VCaP (cell line): ENCODE measurements at regions not wholly inside any gene's neighbourhood (a gene's known extent, or its start where the extent isn't known, plus 50 kb on each side); places are given as distances from the start of the nearest gene placed in this dataset.

Source experiments
- H3K27ac ChIP-seq: fragments of 450-650 bp; 2 replicates; pipeline ENCODE4 v1.5.1; 2017
- TF ChIP-seq, protein P1 (sequence below): fragments of 450-650 bp; conservative IDR thresholded peaks from 2 replicates; pipeline ENCODE4 v1.5.1; 2017; ENCODE audit warnings: mild to moderate bottlenecking, moderate library complexity

DNA sequence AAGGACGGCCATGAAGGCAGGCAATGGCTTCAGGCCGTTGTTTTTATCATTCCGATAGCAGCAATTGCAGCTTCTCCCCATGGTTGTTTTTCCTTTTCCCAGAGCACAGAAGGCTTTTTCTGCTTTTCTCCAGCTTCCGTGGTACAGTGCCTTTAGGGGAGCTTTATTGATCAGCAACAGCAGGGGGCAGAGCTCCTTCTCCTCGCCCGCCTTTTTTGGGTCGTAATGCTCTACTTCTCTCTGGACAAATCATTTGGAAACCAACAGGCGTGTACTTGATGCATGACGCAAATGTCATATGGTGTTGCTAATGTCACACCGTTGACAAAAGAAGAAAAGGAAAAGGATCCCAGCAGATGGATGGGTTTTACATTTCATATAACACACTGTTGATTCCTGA, 79.7 kb upstream of the SNRK start:
- no peak overlapping the region for H3K27ac ChIP-seq

DNA sequence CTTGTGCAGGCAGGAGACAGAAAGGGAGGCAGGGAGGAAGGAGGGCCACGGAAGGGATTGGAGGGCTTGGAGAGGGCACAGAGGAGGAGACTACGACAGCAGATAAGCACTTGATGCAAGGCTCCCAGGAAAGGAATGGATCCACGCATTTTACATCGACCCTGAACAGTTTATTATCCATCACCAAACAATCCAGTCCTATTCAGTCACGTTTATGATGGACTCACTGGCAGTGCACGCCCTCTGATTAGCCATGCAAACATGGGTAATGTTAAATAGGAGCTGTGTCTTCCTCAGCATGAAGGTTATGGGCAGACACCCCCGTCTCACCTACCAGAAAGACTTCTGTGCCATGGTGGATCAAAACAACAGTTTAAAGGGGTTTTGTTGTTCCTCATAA, 80.2 kb upstream of the SNRK start:
- H3K27ac ChIP-seq: no peak overlapping the region
- TF ChIP-seq, protein P1, sequence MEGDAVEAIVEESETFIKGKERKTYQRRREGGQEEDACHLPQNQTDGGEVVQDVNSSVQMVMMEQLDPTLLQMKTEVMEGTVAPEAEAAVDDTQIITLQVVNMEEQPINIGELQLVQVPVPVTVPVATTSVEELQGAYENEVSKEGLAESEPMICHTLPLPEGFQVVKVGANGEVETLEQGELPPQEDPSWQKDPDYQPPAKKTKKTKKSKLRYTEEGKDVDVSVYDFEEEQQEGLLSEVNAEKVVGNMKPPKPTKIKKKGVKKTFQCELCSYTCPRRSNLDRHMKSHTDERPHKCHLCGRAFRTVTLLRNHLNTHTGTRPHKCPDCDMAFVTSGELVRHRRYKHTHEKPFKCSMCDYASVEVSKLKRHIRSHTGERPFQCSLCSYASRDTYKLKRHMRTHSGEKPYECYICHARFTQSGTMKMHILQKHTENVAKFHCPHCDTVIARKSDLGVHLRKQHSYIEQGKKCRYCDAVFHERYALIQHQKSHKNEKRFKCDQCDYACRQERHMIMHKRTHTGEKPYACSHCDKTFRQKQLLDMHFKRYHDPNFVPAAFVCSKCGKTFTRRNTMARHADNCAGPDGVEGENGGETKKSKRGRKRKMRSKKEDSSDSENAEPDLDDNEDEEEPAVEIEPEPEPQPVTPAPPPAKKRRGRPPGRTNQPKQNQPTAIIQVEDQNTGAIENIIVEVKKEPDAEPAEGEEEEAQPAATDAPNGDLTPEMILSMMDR: no peak

More for the DNA sequence above, 79.7 kb upstream of the SNRK start:
- TF ChIP-seq, protein P1: no peak

DNA sequence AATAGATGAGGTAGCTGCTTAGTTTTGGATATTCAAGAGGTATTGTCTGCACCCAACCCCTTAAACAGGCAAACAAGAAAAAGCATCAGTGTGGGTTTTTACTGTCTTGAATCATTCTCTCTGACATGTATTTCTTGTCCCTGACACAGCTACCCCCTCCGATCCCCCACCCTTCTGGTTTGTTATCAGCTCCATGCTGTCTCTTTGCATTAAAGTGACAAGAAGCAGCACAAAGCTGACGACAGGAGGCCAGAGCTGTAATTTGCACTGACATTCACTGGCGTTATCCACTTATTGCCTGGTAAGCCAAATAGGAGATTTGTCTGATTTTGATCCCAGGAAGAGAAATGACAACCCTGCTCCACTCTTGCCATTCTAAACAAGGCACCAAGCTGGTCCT, 83.3 kb upstream of the SNRK start:
- TF ChIP-seq, protein P1: no peak
- no peak overlapping the region for H3K27ac ChIP-seq

DNA sequence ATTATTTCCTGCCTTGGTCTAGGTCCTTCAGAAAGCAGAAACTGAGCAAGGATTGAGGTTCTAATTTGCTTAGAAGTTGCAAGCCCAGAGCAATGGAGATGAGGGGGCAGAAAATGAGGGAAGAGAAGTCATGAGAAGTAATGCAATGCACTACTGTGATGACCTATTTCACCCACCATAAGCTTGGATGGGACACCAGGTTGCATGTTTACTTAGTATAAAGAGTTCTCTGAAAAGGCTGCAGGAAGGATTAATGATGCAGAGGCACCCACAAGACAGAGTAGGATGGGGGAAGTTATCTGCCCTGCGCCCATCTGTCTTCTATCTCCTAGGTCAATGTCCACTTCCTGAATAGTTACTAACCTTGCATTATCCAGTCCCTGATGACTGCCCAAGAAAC, 84.8 kb upstream of the SNRK start:
- TF ChIP-seq, protein P1: no peak
- H3K27ac ChIP-seq: no peak overlapping the region

DNA sequence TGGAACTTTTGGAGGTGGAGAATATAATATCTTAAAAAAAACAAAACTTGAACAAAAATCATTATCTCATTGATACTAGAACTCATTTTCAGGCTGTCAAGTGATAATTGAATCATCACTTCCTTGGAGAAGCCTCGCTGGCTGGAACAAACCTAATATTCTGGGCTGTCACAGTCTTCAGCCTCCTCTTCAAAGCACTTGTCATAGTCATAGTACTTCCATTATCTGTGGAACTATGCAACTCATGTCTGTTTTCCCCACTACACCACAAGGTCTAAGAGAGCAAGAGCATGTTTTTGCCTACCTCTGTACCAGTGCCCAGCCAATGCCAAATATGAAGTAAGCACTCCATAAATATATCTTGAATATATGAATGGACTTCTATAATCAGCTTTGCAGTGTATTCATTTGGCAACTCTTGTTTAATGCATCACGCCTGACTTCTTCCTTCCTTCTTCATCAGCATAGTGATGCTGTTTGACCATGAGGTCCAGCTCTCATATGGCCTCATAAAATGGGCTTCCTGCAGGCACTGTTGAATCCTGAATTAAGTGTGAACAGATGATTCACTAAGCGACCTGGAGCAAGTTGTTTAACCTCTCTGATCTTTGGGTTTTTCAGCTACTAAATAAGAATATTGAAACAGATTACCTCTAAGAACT, 86.6 kb upstream of the SNRK start:
- TF ChIP-seq, protein P1: no peak

DNA sequence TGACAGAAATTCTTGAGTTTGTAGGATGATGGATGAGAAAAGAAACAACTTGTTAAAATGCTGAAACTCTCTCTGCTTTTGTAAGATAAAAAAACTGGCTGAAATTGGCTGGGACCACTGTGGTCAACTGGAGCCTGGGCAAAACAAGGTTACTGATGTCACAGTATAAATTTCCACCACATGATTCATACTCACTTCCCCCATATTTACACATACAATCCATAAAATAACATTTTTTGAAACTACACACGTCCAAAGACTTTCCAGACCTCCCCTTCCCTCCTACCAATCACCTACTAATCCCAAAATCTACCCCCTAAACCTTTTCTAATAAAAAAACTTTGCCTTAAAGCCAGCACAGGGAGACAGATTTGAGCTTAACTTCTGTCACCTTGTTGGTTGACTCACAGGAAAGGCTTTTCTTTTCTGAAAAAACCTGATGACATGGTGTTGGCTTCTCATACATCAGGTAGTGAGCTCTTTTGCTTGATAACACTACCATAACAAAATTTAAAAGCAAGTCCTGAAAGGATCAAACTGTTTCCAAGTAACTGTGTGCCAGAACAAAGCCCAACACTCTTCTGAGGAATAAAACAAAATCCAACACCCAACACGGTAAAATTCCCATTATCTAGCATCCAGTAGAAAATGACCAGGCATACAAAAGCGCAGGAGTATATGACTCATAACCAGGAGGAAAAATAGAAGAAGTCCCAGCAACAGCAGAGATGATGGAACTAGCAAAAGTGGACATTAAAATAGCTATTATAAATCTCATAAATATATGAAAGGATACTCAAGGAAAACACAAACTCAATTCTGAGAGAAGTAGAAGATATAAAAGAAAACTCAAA, 87.3 kb upstream of the SNRK start:
- H3K27ac ChIP-seq: no peak overlapping the region
- TF ChIP-seq, protein P1: no peak

More for the DNA sequence above, 86.6 kb upstream of the SNRK start:
- no peak overlapping the region for H3K27ac ChIP-seq

DNA sequence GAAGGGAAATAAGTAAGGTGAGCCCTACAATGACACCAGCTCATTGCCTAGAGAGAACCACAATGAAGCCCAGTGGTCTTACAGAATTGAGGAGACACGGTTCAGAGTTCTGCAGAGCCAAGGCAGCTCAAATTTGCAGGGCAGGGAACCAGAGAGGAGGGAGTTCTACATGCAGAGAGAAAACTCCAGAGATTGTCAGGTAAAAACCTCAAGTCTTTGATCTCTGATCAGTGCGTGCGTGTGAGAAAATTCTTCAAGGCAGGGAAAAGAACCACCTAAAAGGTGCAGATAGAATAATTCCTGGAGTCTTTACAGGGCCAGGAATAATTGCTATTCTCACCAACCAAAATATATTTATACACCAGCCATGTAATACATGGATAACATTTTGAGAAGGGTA, 88.0 kb upstream of the SNRK start:
- TF ChIP-seq, protein P1: no peak
- H3K27ac ChIP-seq: no peak overlapping the region
